GM23338 (cell line): ENCODE measurements at regions not wholly inside any gene's neighbourhood (a gene's known extent, or its start where the extent isn't known, plus 50 kb on each side); places are given as distances from the start of the nearest gene placed in this dataset.

Source experiments
- ATAC-seq: fragments of 200-7000 bp; cut with Tn5 transposase; 3 replicates; pipeline ENCODE4 v1.9.1; 2020
- DNase-seq: peaks from one replicate; pipeline ENCODE4 v3.0.0-alpha.2; 2015; ENCODE audit warnings: low spot score
- H2AFZ ChIP-seq: fragments of 200-600 bp; sonication (generic); 2 replicates; pipeline ENCODE4 v1.8.0; 2016; ENCODE audit warnings: antibody characterized with exemption, mild to moderate bottlenecking, moderate library complexity
- H3F3A ChIP-seq: fragments of 200-600 bp; sonication (generic); replicated peaks from 2 replicates; pipeline ENCODE4 v1.8.0; 2017; ENCODE audit warnings: antibody characterized with exemption, mixed run types, low read depth
- H3K27ac ChIP-seq: fragments of 200-600 bp; sonication (generic); 2 replicates; pipeline ENCODE4 v1.6.1; 2016; ENCODE audit warnings: low read depth
- H3K27me3 ChIP-seq: fragments of 200-600 bp; sonication (generic); 2 replicates; pipeline ENCODE4 v1.8.0; 2016; ENCODE audit warnings: mild to moderate bottlenecking, mixed run types, moderate library complexity; ENCODE audit not compliant: insufficient read depth
- H3K36me3 ChIP-seq: fragments of 200-600 bp; sonication (generic); 2 replicates; pipeline ENCODE4 v1.8.0; 2016; ENCODE audit warnings: mild to moderate bottlenecking; ENCODE audit not compliant: insufficient read depth
- H3K4me1 ChIP-seq: fragments of 200-600 bp; sonication (generic); 2 replicates; pipeline ENCODE4 v1.8.0; 2016; ENCODE audit warnings: mild to moderate bottlenecking, moderate library complexity; ENCODE audit not compliant: insufficient read depth
- H3K4me2 ChIP-seq: fragments of 200-600 bp; sonication (generic); 2 replicates; pipeline ENCODE4 v1.7.1; 2017; ENCODE audit warnings: mixed run types
- H3K4me3 ChIP-seq: fragments of 200-600 bp; sonication (generic); 2 replicates; pipeline ENCODE4 v1.6.1; 2016; ENCODE audit warnings: mixed run types
- H3K79me2 ChIP-seq: fragments of 200-600 bp; sonication (generic); replicated peaks from 2 replicates; pipeline ENCODE4 v1.8.0; 2017; ENCODE audit warnings: mild to moderate bottlenecking; ENCODE audit not compliant: insufficient read depth
- H3K9me2 ChIP-seq: fragments of 200-600 bp; sonication (generic); 2 replicates; pipeline ENCODE4 v1.8.0; 2017; ENCODE audit not compliant: insufficient read depth
- H4K20me1 ChIP-seq: fragments of 200-600 bp; sonication (generic); replicated peaks from 2 replicates; pipeline ENCODE4 v1.8.0; 2017; ENCODE audit warnings: mild to moderate bottlenecking; ENCODE audit not compliant: insufficient read depth
- H3K27ac Mint-ChIP-seq: 2 replicates; pipeline ENCODE4 v1.8.0; 2020; ENCODE audit warnings: inconsistent platforms, mild to moderate bottlenecking, moderate library complexity, mixed read lengths
- H3K27me3 Mint-ChIP-seq: 3 replicates; pipeline ENCODE4 v1.8.0; 2022; ENCODE audit warnings: low read depth, mild to moderate bottlenecking, moderate library complexity, mixed read lengths, inconsistent platforms; ENCODE audit not compliant: insufficient read depth, poor library complexity
- H3K36me3 Mint-ChIP-seq: 3 replicates; pipeline ENCODE4 v1.8.0; 2021; ENCODE audit warnings: low read depth, mild to moderate bottlenecking, inconsistent platforms, moderate library complexity, mixed read lengths
- H3K4me1 Mint-ChIP-seq: 3 replicates; pipeline ENCODE4 v1.8.0; 2020; ENCODE audit warnings: mild to moderate bottlenecking, inconsistent platforms, mixed read lengths
- H3K4me3 Mint-ChIP-seq: 3 replicates; pipeline ENCODE4 v1.8.0; 2021; ENCODE audit warnings: moderate library complexity, mild to moderate bottlenecking, inconsistent platforms, mixed read lengths
- H3K9me3 Mint-ChIP-seq: 3 replicates; pipeline ENCODE4 v1.8.0; 2020; ENCODE audit warnings: moderate library complexity, mild to moderate bottlenecking, inconsistent platforms, mixed read lengths
- CREB1 ChIP-seq: fragments of 250-450 bp; sonication (Bioruptor Pico); IDR thresholded peaks from 2 replicates; pipeline ENCODE4 v1.5.0; 2020; ENCODE audit warnings: low read depth, mild to moderate bottlenecking, moderate library complexity
- CTCF ChIP-seq, 2 experiments: fragments of 200-600 bp in 1 of 2; sonication (generic) in 1 of 2; conservative IDR thresholded peaks; 2 replicates each; pipeline versions ENCODE4 v1.5.1 to v1.6.1; 2016 to 2017; ENCODE audit warnings: antibody characterized with exemption in 2 of 2, low read depth in 2 of 2, mild to moderate bottlenecking in 2 of 2, moderate library complexity in 1 of 2
- ETS1 ChIP-seq: IDR thresholded peaks from 2 replicates; pipeline ENCODE4 v1.6.1; 2016; ENCODE audit warnings: antibody characterized with exemption
- EZH2 ChIP-seq: fragments of 200-600 bp; sonication (generic); IDR thresholded peaks from one replicate; pipeline ENCODE4 v1.8.0; 2017; ENCODE audit warnings: antibody characterized with exemption, mild to moderate bottlenecking, low read depth; ENCODE audit not compliant: unreplicated experiment
- EZH2phosphoT487 ChIP-seq: fragments of 200-600 bp; sonication (generic); IDR thresholded peaks from one replicate; pipeline ENCODE4 v1.8.1; 2018; ENCODE audit warnings: antibody characterized with exemption; ENCODE audit not compliant: unreplicated experiment
- JUNB ChIP-seq: IDR thresholded peaks from one replicate; pipeline ENCODE4 v1.6.1; 2016; ENCODE audit warnings: antibody characterized with exemption; ENCODE audit not compliant: unreplicated experiment
- NANOG ChIP-seq: IDR thresholded peaks from 2 replicates; pipeline ENCODE4 v1.6.1; 2016; ENCODE audit warnings: antibody characterized with exemption, borderline replicate concordance
- POLR2AphosphoS5 ChIP-seq: IDR thresholded peaks from 2 replicates; pipeline ENCODE4 v1.6.1; 2016; ENCODE audit warnings: antibody characterized with exemption, low read depth
- REST ChIP-seq: IDR thresholded peaks from one replicate; pipeline ENCODE4 v1.6.1; 2018; ENCODE audit warnings: antibody characterized with exemption; ENCODE audit not compliant: unreplicated experiment
- STAT1 ChIP-seq: IDR thresholded peaks from one replicate; pipeline ENCODE4 v1.6.1; 2016; ENCODE audit warnings: antibody characterized with exemption; ENCODE audit not compliant: unreplicated experiment
- ZNF114 ChIP-seq: fragments of 250-450 bp; sonication (Bioruptor Pico); IDR thresholded peaks from 2 replicates; pipeline ENCODE4 v1.5.0; 2020; ENCODE audit warnings: mild to moderate bottlenecking, moderate library complexity
- ZNF331 ChIP-seq: fragments of 250-450 bp; sonication (Bioruptor Pico); IDR thresholded peaks from 2 replicates; pipeline ENCODE4 v1.5.0; 2020; ENCODE audit warnings: low read depth, mild to moderate bottlenecking, moderate library complexity

- H2AFZ ChIP-seq = no peak overlapping the region
- peaks cover 41% of the 10 kb centered on the region for H3K4me1 Mint-ChIP-seq
- H3K4me3 ChIP-seq = no peak overlapping the region
- H3K27me3 ChIP-seq = no peaks in the 10 kb centered on the region
- no peaks in the 10 kb centered on the region for H3K27me3 Mint-ChIP-seq
- no peaks in the 10 kb centered on the region for H3K9me3 Mint-ChIP-seq
- no peak overlapping the region for H3K4me2 ChIP-seq
- ATAC-seq (no peak), DNase-seq (no peak)
- H3K27ac Mint-ChIP-seq = peak overlapping the region; percentile 53
- no peaks in the 10 kb centered on the region for H3F3A ChIP-seq
- H3K4me3 Mint-ChIP-seq = no peak overlapping the region
- H4K20me1 ChIP-seq = no peaks in the 10 kb centered on the region
- H3K4me1 ChIP-seq = peaks cover 43% of the 10 kb centered on the region
- no peaks in the 10 kb centered on the region for H3K36me3 Mint-ChIP-seq
- TF ChIP-seq POLR2AphosphoS5 = no peak
- H3K27ac ChIP-seq = peak overlapping the region; percentile 22; the same call in 1 of the 2 replicates
- H3K36me3 ChIP-seq = no peaks in the 10 kb centered on the region
- no peaks in the 10 kb centered on the region for H3K79me2 ChIP-seq
- no peaks in the 10 kb centered on the region for H3K9me2 ChIP-seq
Measured at GRCh38 chr6:97885325-97885724, 602.3 kb upstream of the MMS22L start.

GRCh38 chr6:97885828-97886227 is 602.8 kb upstream of the MMS22L start:
- Mint-ChIP-seq H3K27ac (peak overlapping the region; percentile 26), H3K9me3 (no peaks in the 10 kb centered on the region), H3K4me1 (peaks cover 41% of the 10 kb centered on the region), H3K27me3 (no peaks in the 10 kb centered on the region), H3K4me3 (no peak overlapping the region), H3K36me3 (no peaks in the 10 kb centered on the region)
- DNase-seq (no peak), ATAC-seq (no peak)
- H4K20me1 ChIP-seq = no peaks in the 10 kb centered on the region
- no peaks in the 10 kb centered on the region for H3K9me2 ChIP-seq
- H3K4me3 ChIP-seq = no peak overlapping the region
- H3K36me3 ChIP-seq = no peaks in the 10 kb centered on the region
- H3K27me3 ChIP-seq = no peaks in the 10 kb centered on the region
- no peak overlapping the region for H3K4me2 ChIP-seq
- H3K4me1 ChIP-seq = peaks cover 43% of the 10 kb centered on the region
- H2AFZ ChIP-seq = no peak overlapping the region
- H3F3A ChIP-seq = no peaks in the 10 kb centered on the region
- H3K27ac ChIP-seq = peak overlapping the region; percentile 22; the same call in 1 of the 2 replicates
- no peaks in the 10 kb centered on the region for H3K79me2 ChIP-seq
- no peak for TF ChIP-seq JUNB
- no peak for TF ChIP-seq CREB1 (CRISPR knock-in tag)
- TF ChIP-seq ZNF114 (CRISPR knock-in tag) = no peak
- no peak for TF ChIP-seq EZH2phosphoT487
- TF ChIP-seq STAT1 = no peak
- no peak for TF ChIP-seq POLR2AphosphoS5
- no peak for TF ChIP-seq ETS1
- no peak for TF ChIP-seq ZNF331 (CRISPR knock-in tag)
- TF ChIP-seq REST = no peak
- no peak for TF ChIP-seq EZH2
- TF ChIP-seq NANOG = no peak
- no peak for TF ChIP-seq CTCF (conservative IDR thresholded peaks at IDR 0.05; ENCODE audit: low read depth in 2 of 2)
